ENCODE measurements at regions not wholly inside any gene's neighbourhood (a gene's known extent, or its start where the extent isn't known, plus 50 kb on each side); places are given as distances from the start of the nearest gene placed in this dataset.

GRCh38 chr2:207397917-207398655 is 131.7 kb upstream of the CREB1 start (continued):
- TF ChIP-seq STAT3 (IDR thresholded peaks at IDR 0.05; ENCODE audit: low read depth, low read length) (no peak), EZH2 (IDR thresholded peaks at IDR 0.05; ENCODE audit: borderline replicate concordance, control insufficient read depth, low read depth, low read length) (no peak), NKRF (conservative IDR thresholded peaks at IDR 0.05) (no peak), RB1 (IDR thresholded peaks at IDR 0.05; ENCODE audit: borderline replicate concordance) (no peak), ZNF687 (IDR thresholded peaks at IDR 0.05) (no peak)

- H3K36me3 ChIP-seq (ENCODE audit: control insufficient read depth in 2 of 2, insufficient read depth in 2 of 2, low read length in 1 of 2) = no peaks in the 10 kb centered on the region
- ChIA-PET SMC1A (ENCODE audit: uncharacterized antibody, unreplicated experiment) (interaction anchor here (1.7 kb wide), 1 partner anchor 9 kb away, joined by 10 read pairs; no protein-coding TSS in a partner anchor), CTCF (no interaction called here), RAD21 (ENCODE audit: unreplicated experiment) (no interaction called here), POLR2A (no interaction called here)
- no peak overlapping the region for H3K27ac ChIP-seq (ENCODE audit: control insufficient read depth, insufficient read depth)
- no peak overlapping the region for H3K9ac ChIP-seq (ENCODE audit: control insufficient read depth, insufficient read depth, low read length)
- no peak overlapping the region for H3K4me2 ChIP-seq (ENCODE audit: control insufficient read depth, insufficient read depth)
- H3K4me1 ChIP-seq (ENCODE audit: control insufficient read depth, insufficient read depth, low read length) = no peaks in the 10 kb centered on the region
- intact Hi-C loops (cut with micrococcal nuclease; ENCODE audit: unreplicated experiment) (no loop called here), in situ Hi-C loops (cut with MboI) (no loop called here)
- no peak for FAIRE-seq
- H4K20me1 ChIP-seq (ENCODE audit: control insufficient read depth, insufficient read depth) = no peaks in the 10 kb centered on the region
- no peak for DNase-seq (ENCODE audit: low read depth, low spot score)
- no peaks in the 10 kb centered on the region for H3K79me2 ChIP-seq (ENCODE audit: control insufficient read depth, insufficient read depth, low read length)
- H3K4me3 ChIP-seq = no peak overlapping the region
- BruUV-seq (replicated peaks) = no TSS peak
- no peak for ATAC-seq
- H3K27me3 ChIP-seq (replicated peaks in 1 of 2; ENCODE audit: control insufficient read depth in 2 of 2, insufficient read depth in 2 of 2, low read length in 1 of 2) = no peaks in the 10 kb centered on the region; a peak in 1 of 4 replicates
- H2AFZ ChIP-seq (ENCODE audit: control insufficient read depth, low read depth, low read length) = no peak overlapping the region
- H3K9me3 ChIP-seq (replicated peaks; ENCODE audit: control insufficient read depth, insufficient read depth, low read length) = no peaks in the 10 kb centered on the region
- WGBS (ENCODE audit: insufficient coverage, insufficient replicate concordance, low lambda C conversion rate, missing lambda C conversion rate) = 45% methylated on average over 2 of the region's 2 CpGs
- TF ChIP-seq RUNX3 (IDR thresholded peaks at IDR 0.05; ENCODE audit: low read length) = no peak
- TF ChIP-seq ZBTB4 (CRISPR knock-in tag; IDR thresholded peaks at IDR 0.05) = no peak
- TF ChIP-seq NFYA (IDR thresholded peaks at IDR 0.05; ENCODE audit: borderline replicate concordance, low read depth, low read length) = no peak
- TF ChIP-seq JUND (IDR thresholded peaks at IDR 0.05; ENCODE audit: low read depth, low read length) = no peak
Measured at GRCh38 chr2:207399301-207399700, 130.5 kb upstream of the CREB1 start.

Data from GM12878 (cell line).